ENCODE measurements at regions not wholly inside any gene's neighbourhood (a gene's known extent, or its start where the extent isn't known, plus 50 kb on each side); places are given as distances from the start of the nearest gene placed in this dataset.

- TF ChIP-seq, protein P1, sequence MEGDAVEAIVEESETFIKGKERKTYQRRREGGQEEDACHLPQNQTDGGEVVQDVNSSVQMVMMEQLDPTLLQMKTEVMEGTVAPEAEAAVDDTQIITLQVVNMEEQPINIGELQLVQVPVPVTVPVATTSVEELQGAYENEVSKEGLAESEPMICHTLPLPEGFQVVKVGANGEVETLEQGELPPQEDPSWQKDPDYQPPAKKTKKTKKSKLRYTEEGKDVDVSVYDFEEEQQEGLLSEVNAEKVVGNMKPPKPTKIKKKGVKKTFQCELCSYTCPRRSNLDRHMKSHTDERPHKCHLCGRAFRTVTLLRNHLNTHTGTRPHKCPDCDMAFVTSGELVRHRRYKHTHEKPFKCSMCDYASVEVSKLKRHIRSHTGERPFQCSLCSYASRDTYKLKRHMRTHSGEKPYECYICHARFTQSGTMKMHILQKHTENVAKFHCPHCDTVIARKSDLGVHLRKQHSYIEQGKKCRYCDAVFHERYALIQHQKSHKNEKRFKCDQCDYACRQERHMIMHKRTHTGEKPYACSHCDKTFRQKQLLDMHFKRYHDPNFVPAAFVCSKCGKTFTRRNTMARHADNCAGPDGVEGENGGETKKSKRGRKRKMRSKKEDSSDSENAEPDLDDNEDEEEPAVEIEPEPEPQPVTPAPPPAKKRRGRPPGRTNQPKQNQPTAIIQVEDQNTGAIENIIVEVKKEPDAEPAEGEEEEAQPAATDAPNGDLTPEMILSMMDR (IDR thresholded peaks at IDR 0.05) = no peak
- no peak for TF ChIP-seq POLR2A (IDR thresholded peaks at IDR 0.05)
- no peak for TF ChIP-seq EP300 (IDR thresholded peaks at IDR 0.05)
Observed at GRCh38 chr6:48826152-48826515, 636.9 kb downstream of the MMUT start.
